HG03520 (cell line): ENCODE measurements at regions not wholly inside any gene's neighbourhood (a gene's known extent, or its start where the extent isn't known, plus 50 kb on each side); places are given as distances from the start of the nearest gene placed in this dataset.
"Not testable (repeated sequence)": the region's sequence is repeated elsewhere in the genome, so short reads cannot be mapped to it uniquely, and the experiment has no call there.

ENCODE experiments used
- ATAC-seq: cut with Tn5 transposase; IDR thresholded peaks from one replicate; pipeline ENCODE4 v1.9.1; 2021; ENCODE audit warnings: mild to moderate bottlenecking, moderate library complexity; ENCODE audit not compliant: unreplicated experiment

DNA sequence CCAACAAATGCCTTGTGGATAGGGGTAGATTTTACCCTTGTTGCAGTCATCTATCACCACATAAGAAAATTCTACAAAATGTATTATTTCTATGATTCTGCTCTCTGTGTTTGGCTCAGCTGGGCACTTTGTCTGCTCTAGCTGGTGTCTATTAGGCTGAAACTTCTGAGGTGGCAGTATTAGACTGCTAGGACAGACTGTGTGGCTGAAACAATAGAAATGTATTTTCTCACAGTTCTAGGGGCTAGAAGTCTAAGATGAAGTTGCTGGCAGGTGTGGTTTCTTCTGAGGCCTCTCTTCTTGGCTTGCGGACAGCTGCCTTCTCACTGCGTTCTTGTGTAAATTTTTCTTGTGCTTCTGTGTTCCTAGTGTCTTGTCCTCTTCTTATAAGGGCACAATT lies 1139.6 kb upstream of the LRRTM3 start:
- ATAC-seq: no peak

DNA sequence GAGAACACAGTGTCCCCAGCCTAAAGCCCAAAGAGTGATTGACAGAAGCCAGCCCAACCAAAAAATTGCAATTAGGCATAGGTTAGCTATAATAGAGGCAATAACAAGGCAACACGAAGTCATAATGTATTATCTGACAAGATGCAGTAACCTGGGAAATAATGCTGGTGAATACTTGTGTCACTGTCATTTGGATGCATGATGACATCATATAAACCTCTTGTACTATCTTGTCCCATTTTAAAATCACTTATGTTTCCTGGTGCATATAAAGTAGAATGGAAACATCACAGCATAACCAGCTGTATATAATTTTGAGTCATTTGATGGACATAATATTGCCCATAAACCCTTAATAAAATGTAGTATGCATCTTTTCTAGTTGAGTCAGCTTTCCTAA lies 1138.3 kb upstream of the LRRTM3 start:
- no peak for ATAC-seq

DNA sequence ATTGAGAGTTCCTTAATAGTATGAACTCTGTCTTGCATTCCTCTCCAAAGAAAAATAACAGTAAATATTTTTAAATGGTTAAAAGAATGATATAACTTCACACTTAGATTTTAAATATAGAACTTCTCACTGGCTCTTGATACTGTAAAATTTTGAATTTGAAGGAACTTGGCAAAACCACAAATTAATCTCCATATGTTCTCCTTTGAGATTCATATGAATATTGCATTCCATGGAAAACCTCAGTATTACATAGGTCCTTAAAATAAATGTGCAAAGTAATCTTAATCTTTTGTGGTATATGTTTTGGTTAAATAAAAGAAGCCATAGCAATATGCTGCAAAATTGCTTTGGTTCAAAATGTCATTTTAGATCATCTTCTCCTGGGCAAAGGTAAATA lies 1137.6 kb upstream of the LRRTM3 start:
- ATAC-seq: no peak

DNA sequence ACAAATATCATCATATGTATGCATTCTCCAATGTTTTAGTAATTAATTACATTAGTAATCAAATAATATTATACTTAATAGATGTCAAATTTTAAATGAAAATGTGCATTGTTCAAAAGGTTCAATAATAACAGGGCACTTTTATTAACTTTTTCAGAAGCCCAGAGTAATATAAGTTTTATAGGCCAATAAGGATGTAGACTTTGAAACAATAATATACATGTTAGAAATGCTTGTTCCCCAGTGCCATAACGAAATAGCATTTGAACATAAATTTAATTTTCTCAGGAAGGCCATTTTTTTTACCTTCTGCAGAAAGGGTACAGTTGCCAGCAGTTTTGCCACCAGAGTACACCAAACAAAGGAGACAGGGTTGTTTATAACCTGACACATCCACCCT lies 1133.9 kb upstream of the LRRTM3 start:
- no peak for ATAC-seq

DNA sequence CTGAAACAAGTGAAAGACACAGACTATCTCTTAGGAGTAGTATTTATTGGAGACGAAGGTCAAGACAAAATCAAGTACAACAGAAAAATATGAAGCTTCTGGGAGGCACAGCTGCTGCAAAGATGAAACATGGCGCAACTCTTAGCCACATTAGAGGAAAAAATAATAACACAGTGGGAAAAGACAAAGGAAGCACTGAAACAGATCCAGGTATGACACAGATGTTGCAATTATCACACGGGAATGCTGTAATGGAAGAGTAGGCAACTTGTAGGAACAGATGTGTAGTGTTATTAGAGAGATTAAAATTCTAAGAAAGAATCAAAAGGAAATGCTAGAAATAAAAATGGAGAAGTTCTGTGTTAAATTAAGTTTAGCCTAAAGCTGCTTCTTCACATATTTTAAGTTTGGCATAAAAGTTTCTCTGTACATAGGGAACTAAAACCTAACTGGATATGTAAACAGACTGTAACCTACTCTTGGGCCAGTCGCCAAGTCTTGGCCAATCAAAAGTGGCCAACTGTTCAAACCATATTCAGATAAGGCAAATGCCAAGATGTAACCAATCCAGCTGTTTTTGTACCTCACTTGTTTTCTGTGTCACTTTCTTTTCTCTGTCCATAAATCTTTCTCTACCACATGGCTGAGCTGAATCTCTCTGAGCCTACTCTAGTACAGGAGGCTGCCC lies 1132.0 kb upstream of the LRRTM3 start:
- ATAC-seq: no peak

DNA sequence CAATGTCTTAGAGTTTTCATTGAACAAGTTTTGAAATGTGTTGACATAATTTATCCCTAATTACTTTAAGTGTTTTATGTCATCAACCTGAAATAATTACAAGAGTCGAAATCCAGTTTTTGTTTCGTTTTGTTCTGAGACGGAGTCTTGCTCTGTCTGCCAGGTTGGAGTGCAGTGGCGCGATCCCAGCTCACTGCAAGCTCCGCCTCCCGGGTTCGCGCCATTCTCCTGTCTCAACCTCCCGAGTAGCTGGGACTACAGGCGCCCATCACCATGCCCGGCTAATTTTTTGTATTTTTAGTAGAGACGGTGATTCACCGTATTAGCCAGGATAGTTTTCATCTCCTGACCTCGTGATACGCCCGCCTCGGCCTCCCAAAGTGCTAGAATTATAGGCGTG lies 1131.0 kb upstream of the LRRTM3 start:
- ATAC-seq: not testable (repeated sequence)

DNA sequence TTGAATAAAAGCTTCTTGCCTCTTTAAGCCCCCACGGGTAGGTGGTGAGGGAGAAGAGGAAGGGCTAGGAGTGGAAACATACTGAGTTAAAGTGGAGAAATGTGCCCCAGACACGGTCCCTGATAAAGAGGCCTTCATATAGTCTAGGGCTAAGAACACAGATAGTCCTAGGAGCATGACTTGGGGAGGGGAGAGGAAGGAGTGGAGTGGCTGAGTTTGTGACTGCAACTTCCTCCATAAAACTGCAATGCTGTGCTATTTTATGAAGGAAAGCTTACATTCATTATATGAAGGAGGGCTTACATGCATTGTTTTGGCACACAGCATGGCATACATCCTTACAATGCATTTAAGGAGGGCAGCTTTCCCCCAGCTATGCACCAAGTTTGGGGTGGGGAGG lies 1129.4 kb upstream of the LRRTM3 start:
- ATAC-seq: no peak

DNA sequence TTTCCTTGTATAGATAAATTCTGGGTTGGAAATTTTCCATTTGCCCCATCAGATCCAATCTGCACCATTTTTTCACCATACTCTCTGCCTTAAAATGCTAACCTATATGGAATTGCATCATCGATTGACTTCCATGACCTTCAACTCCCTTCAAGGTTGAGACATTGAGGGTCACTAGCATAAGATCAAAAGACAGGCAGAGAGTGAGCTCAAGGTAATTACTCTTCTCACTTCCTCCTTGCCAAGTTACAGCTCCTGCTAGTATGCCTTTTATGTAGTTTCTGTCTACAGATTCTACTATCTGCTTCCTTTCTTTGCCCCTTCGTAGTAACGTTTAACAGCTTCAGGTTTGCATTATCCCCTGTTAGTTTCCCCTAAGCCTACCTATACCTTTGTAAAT lies 1127.7 kb upstream of the LRRTM3 start:
- no peak for ATAC-seq

DNA sequence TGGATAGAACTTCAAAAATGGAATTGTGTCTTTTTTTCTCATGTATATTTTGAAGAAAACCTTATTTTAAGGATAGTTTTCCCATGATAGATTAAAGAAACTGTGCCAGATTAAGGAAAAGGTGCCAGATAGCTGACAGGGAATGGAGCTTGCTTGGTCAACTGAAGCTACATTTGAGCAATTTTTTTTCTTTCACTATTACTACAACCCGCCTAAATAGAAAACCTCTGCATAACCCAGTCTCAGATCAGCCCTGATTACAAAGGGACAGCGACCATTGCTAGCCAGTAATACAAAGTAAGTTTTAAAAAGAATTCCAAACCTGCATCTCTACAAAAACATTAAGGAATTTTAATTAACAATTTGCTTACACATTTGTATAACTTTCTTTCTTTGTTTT lies 1123.4 kb upstream of the LRRTM3 start:
- ATAC-seq: no peak

DNA sequence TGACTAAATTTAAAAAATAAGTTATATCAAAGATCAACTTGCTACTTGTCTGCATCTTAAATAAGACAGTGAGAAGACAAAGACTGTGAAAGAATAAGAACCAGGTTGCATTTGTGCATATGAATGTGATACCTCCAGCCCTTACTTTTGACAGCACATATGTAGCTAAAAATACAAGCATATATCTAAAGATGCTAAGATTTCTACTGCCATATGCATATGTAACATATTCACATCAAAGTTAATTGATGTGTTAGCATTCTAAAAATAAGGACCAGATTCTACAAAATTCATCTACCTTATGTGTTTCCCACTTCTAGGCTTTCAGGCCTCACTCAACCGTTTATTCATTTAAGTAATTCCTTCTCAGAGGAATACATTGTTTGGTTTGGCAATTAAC lies 1120.3 kb upstream of the LRRTM3 start:
- ATAC-seq: no peak

DNA sequence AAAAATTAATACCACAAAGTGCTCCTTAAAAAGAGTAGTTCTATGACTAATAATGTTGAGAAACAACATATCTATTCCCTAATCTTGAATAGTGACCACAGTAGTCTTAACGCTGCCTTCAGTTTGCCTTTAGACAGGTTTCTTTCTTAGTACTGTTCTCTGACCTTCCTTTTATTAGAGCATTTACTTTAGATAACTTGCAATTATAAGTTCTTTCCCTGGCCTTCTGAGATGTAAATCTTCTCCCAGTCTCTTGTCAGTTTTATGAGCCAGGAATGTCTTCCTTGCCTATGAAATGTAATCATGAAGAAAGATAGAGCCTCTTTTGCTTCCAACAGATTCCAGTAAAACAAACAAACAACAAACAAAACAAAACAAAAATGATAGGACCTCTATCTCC lies 1119.8 kb upstream of the LRRTM3 start:
- ATAC-seq: no peak

DNA sequence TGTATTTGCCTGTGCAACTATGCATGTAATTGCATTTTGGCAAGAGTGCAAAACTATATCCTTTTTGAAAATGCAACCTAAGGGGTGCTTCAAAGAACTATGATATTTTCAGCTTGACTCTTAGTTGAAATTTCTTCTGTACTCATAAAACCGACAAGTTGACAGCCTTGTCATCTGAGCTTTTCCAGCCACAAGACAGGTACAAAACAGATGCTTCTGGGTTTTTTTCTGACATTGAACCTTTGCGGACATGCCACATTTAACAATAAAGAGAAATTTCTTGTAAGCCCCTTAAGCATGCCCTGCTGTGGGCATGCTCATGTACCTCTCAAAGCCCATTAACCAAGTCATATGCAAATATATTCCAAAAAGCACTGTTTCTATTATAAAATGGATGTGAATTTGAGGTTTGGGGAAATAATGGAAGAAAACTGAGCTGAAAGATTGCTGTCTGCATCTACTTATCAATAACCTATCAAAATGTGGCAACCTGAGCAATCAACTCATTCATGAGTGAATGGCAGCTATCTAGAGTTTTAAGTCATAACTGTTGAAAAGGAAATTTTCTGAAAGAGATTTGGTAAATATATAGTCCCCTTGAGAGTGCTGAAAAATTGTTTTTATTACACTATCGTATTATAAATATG lies 1117.0 kb upstream of the LRRTM3 start:
- no peak for ATAC-seq

DNA sequence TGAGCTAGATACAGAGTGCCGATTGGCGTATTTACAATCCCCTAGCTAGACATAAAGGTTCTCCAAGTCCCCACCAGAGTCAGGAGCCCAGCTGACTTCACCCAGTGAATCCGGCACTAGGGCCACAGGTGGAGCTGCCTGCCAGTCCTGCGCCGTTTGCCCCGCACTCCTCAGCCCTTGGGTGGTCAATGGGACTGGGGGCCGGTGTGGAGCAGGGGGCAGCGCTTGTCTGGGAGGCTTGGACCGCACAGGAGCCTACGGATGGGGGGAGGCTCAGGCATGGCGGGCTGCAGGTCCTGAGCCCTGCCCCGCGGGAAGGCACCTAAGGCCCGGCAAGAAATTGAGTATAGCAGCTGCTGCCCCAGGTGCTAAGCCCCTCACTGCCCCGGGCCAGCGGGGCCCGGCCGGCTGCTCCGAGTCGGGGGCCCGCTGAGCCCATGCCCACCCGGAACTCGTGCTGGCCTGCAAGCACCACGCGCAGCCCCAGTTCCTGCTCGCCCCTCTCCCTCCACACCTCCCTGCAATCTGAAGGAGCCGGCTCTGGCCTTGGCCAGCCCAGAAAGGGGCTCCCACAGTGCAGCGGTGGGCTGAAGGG lies 1113.8 kb upstream of the LRRTM3 start:
- ATAC-seq: no peak

DNA sequence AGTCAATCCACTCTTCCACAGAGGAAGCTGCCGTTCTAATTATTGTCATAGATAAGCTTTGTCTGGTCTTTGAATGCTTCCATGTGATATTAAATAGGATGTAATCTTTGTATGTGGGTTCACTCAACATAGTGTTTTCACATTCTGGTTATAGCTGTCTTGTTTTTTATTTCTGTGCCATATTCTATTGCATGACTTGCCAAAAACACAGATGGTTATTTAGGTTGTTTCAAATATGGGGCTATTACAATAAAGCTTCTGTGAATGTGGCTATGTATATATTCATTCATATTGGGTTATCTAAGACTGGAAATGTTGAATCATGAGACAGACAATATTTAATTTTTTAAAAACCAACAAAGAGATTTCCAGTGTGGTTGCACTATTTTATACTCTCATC lies 1109.3 kb upstream of the LRRTM3 start:
- ATAC-seq: no peak

DNA sequence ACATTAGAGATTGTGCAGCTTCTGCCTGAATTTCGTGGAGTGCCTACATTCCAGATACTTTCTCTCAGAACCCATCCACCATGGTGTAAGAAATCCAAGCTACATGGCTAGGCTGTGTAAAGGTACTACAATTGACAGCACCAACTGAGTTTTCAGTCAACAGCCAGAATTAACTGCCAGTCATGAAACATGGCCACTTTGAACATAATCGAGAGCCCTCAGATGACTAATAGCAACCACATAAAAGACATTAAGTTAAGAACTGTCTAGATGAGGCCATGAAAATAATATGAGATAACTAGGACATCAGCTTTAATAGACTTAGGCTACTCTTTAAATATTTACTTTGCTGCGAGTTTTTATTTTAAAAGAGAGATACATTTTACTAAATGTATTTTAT lies 1106.8 kb upstream of the LRRTM3 start:
- ATAC-seq: no peak

DNA sequence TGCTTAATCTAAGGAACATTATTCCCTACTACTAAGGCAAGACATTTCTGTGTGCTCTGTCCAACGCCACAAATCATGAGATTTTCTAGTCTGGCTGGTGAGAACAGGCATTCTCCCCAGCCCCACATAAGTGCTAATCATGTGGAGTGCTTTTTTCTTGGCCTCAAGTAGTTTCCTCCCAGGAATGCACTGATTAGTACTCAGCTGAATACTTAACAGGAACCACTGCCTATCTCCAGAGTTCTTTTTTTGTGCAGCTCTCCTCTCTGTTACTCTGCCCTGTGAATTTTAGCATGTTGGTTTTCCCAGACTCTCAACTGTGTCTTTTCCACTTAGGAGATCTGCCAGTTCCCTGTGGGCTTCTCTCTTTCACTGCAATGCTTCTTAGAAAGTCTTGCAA lies 1098.5 kb upstream of the LRRTM3 start:
- ATAC-seq: no peak

DNA sequence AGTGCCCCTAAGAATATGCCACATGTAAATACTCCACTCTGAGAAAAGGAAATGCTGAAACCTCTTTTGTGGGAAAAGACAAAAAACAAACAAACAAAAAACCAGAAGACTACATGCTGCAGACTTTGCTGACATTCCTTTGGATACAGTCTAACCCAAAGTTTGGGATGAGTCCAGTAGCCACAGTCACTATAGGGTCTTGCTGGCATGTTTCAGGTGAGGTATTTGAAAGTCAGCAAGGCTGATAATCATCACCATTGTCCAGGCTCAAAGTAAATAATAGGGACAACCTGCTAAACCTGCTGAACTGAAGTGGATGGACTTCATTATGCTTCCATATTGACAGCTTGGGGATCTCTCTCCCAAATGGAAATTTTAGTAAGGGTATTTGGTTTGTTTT lies 1087.0 kb upstream of the LRRTM3 start:
- no peak for ATAC-seq

DNA sequence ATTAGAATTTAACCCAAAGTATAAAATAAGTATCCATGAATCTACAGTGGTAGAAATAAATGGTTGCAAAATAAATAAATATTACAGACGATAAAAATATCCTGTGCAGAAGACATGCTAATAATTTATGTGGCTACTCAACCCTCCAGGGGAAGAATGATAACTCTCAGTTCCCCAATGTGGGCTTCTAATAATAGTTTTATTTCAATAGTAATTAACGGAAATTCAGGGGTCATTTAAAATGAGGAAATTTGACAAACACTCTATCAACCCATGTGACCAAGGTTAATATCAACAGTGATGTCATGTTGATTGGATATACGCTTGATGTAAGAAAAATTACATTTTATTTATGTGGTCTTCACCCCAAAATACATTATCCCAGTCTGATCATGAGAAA lies 1082.6 kb upstream of the LRRTM3 start:
- ATAC-seq: no peak

DNA sequence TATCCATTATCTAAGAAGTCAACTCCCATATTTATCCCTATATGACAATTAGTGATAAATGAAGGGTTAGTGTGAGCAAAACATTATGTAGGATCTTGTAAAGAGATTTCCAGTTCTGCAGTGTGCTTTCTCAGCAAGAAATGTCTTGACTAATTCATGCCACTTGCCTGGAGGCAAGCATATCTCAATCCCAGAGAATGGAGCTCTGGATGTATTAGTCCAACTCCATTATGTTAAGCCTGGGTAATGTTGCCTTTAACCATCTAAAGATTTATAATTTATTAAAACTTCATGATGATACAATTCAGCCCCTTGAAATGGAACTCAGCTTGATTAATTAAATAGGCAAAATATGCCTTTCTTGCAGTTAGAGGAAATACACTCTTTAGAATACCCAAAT lies 1079.9 kb upstream of the LRRTM3 start:
- ATAC-seq: no peak

DNA sequence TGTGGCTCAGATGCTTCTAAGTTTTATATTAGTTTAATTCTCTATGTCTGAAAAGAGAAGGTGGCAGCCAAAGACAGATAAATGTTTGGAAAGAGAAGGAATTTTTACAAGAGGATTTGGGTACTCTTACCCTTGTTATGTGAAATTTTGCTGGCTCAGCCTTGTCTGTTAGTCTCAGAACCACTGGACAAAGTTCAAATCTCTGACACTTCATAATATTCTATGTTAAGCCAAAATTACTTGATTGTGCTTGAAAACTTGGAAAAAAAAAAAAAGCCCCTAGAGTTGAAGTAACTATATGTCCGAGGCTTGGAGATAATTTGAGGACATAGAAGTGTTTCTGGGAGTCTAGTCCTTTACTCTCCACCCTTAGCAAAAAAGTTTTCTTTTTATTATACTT lies 1079.3 kb upstream of the LRRTM3 start:
- ATAC-seq: no peak

DNA sequence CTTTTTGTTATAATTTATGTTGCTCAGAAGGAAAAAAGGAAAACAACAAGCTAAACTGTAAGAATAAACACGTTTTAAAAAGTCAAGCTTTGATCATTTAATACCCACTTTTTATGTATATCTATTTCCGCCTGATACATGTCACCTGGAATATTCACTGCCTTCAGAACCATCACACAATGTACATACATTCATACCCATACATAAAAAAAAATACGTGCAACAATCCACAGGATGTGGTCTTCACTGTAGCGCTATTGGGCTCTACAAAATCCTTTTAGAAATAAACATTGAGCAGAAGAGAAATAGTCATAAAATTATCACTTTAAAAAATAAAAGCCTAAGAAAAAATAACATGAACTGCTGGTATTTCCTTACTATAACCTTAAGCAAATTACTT lies 1078.9 kb upstream of the LRRTM3 start:
- ATAC-seq: no peak

DNA sequence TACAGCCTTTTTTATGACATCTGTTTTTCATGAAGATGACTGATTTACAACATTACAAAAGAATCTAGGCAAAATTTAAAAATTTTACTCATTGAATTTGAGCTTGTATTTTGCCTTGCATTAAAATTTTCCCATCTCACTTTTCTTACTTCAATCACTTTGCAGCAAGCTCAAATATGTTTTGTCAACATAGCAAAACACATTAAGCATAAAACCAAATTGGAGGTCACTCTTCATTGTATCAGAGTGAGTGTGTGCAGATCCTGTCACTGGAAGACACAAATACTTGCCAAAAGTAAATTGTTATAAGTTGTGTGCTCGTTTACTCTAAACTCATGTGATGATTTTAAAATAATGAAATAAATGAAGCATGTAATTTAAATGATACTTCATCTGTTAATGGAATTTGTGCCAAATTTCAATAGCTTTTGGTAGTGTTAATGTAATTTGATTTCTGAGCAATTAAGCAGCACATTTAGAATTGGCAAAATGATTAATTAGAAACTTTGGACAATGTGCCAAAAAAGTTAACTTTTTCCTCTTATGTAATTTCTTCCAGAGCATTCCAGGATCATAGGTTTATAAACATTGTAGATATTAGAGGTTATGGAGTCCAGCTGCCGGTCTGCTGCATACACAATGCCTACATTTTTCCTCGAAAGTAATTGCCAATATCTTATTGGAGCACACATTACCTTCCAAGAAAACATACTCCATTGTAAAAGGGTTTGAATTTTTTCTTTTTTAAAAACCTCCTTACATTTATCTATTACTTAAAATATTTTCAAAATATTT lies 1078.2 kb upstream of the LRRTM3 start:
- no peak for ATAC-seq
